CMK (cell line): ENCODE measurements at regions not wholly inside any gene's neighbourhood (a gene's known extent, or its start where the extent isn't known, plus 50 kb on each side); places are given as distances from the start of the nearest gene placed in this dataset.

Source experiments
- DNase-seq: peaks from one replicate; pipeline ENCODE4 v3.0.0-alpha.2; 2010; ENCODE audit warnings: low read depth

DNA sequence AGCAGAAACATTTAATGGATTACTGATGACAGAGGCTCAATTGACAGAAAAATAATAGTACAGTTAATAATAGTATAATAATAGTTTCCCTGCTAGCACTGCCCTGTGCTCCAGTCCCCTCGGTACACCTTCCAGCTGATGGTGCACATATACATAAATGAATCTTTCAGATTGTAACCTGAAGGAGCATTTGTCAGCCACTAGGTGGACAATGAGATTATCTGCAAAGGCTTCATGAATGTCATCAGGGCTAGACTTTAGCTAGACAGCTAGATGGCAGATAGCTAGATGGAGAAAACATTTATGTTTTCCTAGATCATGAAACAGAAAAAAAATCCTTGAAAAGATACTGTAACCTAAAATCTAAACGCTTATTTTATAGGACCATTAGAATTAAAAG is 304.4 kb upstream of the SMC2 start:
- no peak for DNase-seq

DNA sequence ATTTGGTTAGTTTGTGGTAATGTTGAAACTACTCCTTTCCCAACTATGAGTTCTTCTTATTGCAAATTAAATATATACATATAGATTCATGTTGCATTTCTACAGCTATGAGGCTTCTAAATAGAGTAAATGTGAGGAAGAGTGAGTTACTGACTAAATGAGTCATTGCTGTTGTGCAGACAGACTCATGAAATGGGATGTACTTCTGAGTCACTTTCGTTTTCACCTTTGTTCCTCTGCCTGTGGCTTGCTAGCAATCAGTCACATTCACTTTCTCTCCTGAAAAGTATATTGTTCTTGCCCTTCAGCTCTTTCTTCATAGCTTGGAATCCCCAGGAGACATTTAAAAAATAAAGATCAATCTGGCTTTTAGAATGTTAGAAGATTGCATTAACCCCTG is 295.5 kb upstream of the SMC2 start:
- DNase-seq = no peak

DNA sequence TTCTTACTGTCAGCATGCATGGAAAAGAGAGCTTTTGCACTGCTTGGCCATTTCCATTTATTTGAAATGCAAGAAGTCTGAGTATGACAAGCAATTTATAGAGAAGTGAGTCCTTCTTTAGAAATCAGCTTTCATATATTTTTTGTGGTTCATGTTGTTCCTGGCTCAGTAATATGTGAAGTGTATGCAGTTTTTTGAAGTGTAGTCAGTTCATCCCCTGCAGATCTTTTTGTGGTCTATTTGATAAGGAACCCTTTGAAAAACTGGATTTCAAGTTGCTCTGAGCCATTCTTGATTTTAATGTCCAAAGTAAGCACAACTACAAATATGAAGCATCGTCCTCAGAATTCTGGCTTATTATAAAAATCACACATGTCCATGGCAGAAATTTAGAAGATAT is 294.1 kb upstream of the SMC2 start:
- DNase-seq = no peak

DNA sequence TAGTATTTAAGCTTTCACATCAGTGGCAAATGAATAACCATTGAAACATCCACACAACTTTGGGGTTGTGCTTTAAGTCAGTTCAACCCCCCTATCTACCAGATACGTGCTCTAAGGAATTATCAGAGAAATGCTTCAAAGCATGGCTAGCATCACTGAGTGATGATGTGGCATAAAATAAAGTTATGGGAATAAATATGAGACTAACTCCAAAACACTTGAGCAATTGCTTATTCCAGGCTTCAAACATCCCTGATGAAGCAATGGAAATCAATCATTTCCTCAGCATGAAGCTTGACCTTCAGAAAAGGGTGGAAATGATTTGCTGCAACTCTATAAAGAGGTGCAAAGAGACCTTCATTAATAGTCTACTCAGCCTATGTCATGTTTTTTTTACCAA is 292.0 kb upstream of the SMC2 start:
- DNase-seq = no peak

DNA sequence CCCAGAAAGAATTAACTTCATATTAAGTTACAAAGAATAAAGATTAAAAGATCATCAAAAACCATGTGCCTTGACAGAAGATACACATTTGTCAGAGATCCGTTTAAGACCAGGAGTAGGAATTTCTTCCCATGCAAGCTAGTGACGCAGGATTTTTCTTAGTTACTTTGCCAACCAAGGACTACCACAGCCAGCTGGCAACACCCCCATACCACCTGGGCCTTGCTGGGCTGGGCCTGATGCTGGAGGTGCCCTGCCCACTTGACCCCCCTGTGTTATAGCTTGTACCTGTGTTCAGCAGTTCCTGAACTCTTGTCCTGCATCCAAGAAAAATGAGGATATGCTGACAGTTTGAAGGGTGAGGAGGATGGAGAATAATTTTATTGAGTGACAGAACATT is 290.9 kb upstream of the SMC2 start:
- no peak for DNase-seq

DNA sequence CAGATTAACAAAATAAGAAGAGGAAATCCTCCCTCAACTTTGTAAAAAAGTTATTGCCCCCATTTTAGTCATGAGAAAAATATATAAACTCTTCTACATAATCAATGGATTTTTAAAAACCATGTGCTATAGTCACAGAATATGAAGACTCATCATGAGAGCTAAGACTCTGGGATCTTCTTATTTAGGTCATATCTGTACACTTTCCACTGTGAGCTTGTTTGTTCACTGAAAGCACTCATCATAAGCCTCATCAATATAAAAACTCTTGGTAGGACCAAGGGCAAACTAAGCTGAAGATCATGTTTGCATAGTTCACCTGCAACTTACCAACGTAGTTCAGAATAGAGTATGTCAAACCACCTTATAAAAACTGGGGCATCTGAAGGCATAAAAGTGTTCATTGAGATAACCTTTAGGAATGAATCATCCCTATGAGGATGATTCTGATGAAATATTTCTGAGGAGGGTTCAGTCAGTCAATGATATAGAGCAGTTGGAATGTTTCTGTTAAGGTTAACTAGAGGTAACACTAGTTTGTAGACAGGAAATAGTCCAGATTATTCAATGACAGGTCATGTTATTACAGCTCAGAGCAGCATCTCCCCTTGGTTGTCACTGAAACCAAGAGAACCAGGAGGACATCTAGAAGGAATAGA is 289.9 kb upstream of the SMC2 start:
- DNase-seq = no peak

DNA sequence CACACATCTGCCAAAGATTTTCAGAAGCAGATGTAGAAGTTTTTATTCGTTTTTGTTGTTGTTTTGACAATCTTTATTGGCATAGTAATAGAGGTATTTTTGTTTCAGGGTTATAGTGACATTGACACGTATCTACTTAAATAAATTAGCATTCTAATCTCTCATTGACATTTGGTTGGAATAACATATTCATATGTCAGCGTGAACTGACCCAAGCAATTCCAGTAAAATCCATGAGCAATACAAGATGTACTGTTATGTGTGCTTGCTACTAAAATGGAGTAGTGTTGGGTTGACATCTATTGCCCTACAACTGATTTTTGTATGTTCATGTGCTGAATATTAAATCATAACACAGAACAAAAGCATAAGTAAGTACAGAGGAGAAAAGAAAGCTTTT is 284.4 kb upstream of the SMC2 start:
- DNase-seq = no peak

DNA sequence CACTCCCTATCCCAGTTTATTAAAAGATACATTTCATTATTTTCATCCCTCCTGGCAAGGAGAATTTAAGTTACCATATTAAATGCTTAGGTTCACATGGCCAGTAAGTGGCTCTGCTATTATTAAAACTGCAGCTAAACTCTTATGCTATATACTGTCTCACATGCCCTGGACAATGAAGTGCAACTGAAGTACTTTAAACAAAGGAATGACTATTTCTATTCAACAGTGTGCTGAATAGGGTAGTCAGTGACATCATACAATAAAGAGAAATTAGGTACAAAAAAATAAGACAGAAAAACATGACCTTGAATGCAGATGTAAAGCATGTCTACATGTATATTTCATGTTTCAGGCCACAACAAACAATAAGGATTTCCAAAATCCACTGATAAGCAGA is 282.6 kb upstream of the SMC2 start:
- no peak for DNase-seq

DNA sequence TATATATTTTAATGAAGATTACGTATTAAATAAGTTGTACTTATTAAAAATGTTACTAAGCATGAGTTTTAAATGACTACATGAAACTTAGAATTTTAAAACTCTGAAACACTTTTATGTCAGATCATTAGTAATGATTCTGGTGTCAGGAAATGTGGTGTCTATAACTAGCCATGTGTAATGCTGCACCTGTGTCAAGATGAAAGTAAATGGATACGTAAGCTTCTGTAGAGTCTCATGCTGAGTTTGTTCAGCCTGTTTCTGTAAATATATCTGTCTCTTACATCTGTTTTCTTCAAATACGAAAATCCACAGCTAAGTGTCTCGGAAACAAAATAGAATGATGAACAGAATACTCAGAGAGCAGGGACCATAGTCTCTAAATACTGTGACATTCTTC is 278.0 kb upstream of the SMC2 start:
- no peak for DNase-seq

DNA sequence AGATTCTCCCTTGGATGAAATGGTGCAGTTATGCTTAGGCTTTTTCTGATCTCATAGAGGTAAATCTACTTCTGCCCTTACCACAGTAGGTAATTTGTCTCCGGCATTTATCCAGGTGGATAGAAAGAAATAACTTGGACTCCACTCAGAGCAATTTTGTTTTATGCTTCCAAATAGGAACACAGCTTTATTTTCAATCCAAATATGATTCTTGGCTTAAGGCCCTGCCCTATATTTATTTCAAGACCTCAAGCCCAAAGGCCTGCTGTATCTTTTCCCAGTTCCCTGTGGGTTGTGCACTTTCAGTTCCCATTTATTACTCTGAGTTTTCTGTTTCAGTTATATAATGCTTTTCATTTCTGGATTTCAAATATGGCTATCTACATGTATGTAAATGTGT is 274.2 kb upstream of the SMC2 start:
- DNase-seq = no peak

DNA sequence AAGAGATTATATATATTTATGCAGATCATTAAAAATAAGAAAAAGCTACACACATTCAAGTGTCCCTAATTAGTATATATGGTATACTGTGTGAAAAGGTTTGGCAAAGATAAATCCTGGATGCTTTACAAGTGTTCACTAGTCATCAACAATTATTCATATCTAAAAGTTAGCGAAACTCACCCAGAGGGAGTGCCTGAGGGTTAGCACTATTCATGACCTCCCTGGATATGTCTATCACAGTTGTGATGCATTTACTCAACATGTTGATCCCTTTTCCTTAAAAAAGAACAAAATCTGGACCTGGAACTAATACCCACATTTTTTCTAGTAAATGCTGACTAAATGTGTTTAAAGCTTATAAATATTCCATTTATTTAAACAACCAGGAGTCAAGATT is 273.0 kb upstream of the SMC2 start:
- no peak for DNase-seq

DNA sequence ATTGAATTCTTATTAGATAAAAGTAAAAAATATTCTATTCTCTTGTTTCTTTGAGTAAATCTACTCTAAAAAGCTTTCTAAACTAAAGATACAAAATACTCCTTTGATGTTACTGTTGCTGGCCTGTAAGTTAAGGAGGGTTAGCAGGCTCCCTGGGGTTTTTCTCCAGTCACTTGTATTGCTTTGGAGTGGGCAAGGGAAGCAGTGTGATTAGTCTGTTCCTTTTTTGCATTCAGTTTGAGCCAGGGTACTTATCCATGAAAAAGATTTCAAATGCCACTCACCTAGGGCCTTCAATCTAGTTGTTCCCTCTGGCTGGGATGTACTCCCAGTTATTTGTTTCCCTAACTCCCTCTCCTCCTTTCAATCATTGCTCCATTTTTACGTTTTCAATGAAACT is 256.2 kb upstream of the SMC2 start:
- DNase-seq = no peak

DNA sequence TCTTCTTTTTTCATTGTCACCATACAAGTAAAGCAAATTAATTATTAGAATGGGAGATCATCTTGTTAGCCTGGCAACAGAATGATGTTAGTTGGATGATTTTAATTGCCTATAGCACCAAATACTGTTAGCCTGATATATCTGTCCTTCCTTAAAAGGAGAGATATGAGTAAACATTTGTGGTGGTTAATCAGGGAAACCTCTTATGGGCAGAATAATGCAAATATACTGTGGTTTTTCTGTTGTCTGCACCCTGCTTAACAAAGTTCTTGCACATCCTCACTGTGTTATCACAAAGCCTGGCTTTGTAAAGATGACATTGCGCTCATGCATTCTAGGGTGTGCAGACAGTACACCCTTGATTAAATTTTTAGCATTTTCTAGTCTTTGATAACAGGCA is 254.9 kb upstream of the SMC2 start:
- no peak for DNase-seq

DNA sequence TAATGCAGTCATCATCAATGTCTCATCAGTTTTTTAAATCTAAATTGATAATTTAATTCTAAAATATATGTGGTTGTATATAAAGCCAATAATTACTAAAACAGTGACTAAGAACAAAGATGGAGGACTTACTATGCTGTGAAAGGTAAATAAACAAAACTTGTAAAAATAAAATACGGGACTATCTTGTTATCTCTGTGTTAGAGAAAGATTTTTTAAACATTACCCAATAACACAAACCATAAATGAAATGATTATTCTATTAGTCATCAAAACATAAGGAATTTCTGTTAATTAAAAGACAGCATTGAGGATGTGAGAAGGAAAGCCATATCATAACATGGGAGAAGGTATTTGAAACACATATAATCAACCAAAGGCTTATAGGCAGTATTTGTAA is 226.2 kb upstream of the SMC2 start:
- DNase-seq = no peak

DNA sequence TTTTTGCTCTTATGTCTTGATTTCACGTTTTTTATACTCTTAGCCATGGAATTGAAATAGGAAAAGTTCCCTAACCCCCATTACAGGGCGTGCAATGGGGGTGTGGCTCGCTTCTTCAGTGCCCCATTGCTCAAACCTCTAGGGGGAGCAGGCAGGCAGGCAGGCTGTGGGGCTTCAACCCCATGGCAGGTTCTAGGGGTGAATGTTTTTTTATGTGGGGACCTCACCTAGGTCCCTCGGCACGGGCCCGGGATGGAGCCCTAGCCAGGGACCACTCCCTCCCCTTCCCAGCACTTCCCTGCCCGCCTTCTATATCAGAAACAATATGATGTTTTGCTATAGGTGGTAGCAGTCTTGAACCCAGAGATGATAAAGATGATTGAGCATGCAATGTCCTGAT is 221.3 kb upstream of the SMC2 start:
- no peak for DNase-seq

DNA sequence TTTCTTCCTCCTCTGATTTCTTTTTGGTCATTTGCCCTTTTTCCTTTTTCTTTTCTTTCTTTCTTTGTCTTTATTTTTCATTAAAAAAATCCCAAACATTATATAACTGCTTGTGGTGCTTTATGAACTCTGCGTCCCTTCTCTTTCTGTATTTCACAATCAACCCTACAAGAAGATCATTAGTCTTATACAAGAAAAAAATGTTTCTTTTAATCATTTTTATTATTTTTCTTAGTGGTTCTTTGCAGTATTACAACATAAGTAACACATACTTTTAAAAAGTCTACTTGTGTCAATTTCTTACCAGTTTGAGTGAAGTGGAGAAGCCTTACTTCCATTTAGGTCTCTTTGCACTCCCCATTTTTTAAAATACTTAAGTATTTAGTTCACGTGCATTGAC is 212.7 kb upstream of the SMC2 start:
- no peak for DNase-seq

DNA sequence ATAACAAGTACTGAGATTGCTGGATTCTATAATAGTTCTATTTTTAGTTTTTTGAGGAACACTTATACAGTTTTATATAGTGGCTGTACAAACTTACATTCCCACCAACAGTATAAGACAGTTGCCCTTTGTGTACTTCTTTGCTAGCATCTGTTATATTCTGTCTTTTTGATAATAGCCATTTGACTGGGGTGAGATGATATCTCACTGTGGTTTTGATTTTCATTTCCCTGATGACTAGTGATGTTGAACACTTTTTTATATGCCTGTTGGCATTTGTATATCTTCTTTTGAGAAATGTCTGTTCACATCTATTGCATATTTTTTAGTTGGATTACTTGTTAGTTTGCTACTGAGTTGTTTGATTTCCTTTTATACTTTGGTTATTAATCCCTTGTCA is 204.1 kb upstream of the SMC2 start:
- DNase-seq = no peak

DNA sequence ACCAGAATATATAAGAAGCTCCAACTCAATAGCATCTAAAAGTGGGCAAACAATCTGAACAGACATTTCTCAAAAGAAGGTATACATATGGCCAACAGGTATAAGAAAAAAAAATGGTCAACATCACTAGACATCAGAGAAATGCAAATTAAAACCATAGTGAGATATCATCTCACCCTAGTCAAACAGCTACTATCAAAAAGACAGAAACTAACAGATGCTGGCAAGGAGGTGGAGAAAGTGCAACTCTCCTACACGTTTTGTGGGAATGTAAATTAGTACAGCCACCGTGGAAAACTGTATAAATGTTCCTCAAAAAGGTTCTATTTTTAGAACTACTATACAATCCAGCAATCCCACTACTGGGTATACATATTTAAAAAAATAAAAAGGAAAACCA is 199.9 kb upstream of the SMC2 start:
- no peak for DNase-seq

DNA sequence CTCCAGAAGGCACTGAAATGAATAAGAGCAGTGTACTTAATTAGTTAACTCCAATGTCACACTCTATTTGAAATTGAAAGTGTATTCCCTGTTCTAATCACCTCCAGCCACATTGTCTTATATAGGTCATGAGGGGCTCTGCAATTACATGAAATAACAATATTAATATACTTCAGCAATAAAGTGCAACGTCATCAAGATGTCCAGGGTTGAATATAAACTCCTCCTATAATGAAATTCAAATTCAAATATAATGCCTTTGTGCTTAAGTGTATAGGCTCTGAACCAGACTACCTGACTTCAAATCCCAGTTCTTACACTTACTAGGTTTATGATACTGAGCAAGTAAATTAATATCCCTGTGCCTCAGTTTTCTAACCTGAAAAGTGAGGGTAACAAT is 195.6 kb upstream of the SMC2 start:
- DNase-seq = no peak

DNA sequence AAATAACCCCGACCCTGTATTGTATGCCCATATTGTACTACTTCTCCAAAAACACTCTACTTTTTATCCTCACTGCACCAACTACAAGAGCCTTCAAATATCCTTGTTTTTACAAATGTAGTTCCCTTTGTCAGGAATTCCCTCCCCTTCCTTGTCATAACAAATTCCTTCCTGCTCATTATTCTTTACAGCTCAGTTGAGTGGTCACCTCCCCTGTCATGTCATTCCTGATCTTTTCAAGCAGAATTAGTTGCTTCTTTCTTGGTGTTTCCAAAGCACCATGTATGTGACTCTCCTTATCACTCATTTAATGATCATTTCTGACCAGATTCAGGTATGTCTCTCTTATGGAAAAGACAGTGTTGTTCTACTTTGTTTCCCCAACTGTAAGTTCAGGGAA is 194.2 kb upstream of the SMC2 start:
- no peak for DNase-seq

DNA sequence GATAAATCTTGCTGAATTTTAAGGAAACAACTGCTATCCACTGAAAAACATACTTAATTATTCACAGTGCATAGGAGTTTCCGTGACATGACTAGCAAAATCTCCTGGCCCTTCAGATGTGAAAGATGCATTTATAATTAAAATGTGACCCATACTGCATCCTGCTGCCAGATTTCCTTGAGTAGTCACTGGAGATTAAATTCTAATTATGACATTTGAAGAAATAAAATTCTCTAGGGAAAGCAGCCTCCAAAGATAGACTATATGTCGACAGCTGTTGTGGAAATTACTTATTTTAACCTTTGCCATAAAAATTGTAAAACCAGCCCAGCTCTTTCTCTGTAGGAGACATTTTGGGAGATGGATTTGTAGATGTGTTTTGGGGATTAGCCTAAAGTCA is 193.6 kb upstream of the SMC2 start:
- DNase-seq = no peak

DNA sequence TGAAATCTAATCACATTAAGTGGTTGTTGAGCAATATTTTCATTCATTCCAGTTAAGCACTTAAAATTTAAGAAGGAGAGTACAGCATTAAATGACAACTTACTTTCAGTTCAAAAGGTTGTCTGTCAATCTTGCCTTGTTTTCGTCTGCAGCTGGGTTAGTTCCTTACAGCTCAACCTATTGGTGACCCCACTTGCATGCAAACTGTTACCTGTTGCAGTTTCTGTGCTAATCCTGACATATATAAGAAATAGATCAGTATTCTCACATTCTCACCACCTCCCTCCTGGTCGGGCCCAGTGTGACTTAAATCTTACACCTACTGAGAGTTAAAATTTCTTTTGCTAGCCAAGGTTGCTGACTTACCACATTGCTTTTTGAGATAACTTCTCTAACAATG is 191.8 kb upstream of the SMC2 start:
- DNase-seq = no peak

DNA sequence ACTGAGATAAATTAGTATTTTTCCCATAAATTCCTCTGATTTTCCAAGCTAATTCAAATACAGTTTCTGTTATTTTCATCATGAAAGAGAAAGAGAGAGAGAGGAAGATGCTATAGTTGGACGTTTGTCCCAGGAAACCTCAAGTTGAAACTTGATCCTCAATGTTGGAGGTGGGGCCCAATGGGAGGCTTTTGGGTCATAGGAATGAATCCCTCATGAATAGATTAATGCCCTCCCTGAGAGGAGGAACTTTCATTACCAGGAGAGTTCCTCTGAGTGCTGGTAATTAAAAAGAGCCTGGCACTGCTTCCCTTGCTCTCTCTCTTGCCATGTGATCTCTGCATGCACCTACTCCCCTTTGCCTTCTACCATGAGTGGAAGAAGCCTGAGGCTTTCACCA is 189.9 kb upstream of the SMC2 start:
- no peak for DNase-seq

DNA sequence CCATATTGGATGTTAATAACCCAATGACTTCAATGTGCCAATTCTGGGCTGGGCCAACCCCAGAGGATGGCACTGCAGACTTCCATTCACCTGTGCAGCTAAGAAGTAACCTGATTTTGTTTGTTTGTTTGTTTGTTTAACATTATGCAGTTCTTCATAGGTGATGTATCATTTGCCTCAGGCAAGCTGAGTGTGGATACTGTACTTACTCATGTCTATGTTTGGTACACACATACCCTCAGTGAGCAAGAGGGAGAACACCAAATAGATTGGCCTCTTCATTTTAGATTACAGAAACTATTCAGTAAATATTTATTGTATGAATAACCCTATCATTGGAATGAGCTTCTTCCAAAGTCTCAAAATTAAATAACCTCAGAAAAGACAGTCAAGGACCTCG is 180.2 kb upstream of the SMC2 start:
- DNase-seq = no peak

DNA sequence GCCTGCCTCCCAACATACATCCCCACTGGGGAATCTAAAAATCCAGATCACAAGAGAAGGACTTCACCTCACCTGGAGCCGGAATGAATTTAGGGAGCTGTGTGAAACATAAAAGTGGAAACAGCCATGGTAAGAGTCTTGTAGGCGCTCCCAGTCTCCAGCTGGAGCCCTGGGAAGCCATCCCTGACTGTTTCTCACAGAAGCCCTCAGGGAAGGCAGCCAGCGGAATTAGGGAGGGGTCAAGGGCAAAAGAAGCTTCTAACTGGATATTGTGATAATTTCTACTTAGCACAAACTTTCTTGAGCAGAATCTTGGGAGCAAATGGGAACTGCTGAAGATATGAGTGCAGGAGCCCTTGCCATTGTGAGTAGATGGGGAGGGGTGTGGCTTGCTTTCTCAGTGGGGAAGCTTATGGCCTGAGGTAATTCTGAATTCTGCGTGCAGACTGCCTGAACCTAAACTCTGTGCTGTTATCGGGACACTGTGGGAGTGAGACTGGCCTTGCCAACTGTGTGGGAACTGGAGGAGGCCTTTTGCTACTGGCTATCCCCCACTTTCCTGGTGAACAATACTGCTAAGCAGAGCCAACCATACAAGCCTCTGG is 174.4 kb upstream of the SMC2 start:
- DNase-seq = no peak
